SK-N-SH treated with all-trans-retinoic acid at 6 μM for 48 hours (cell line): ENCODE measurements at regions not wholly inside any gene's neighbourhood (a gene's known extent, or its start where the extent isn't known, plus 50 kb on each side); places are given as distances from the start of the nearest gene placed in this dataset.

Source experiments
- CSRNP3 ChIP-seq: fragments of 250-450 bp; sonication (Bioruptor Pico); IDR thresholded peaks from 2 replicates; pipeline ENCODE4 v1.5.1; 2021; ENCODE audit warnings: mild to moderate bottlenecking, moderate library complexity
- PATZ1 ChIP-seq: fragments of 250-450 bp; sonication (Bioruptor Pico); IDR thresholded peaks from 2 replicates; pipeline ENCODE4 v1.8.0; 2020; ENCODE audit warnings: mild to moderate bottlenecking, moderate library complexity, borderline replicate concordance

DNA sequence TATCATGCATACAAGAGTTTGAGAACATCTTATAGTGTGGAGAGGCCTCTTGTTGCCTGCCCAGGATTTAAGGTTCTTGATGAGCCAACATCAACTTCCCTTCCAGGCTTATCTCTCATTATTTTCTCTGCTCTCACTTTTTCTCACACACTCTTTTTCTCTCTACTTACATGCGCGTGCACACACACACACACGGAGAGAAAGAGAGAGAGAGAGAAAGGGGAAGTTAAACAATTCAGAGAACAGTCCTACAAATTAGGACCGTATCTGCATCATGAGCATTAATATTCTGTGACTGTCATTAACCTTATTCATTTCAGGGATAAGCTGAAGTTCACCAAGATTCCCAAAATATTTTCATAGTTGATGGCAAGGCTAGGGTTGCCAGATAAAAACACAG, 269.0 kb downstream of the ZNF621 start:
- no peak for TF ChIP-seq CSRNP3 (CRISPR knock-in tag)
- TF ChIP-seq PATZ1 (CRISPR knock-in tag), result no peak
